ENCODE measurements at regions not wholly inside any gene's neighbourhood (a gene's known extent, or its start where the extent isn't known, plus 50 kb on each side); places are given as distances from the start of the nearest gene placed in this dataset.

DNA sequence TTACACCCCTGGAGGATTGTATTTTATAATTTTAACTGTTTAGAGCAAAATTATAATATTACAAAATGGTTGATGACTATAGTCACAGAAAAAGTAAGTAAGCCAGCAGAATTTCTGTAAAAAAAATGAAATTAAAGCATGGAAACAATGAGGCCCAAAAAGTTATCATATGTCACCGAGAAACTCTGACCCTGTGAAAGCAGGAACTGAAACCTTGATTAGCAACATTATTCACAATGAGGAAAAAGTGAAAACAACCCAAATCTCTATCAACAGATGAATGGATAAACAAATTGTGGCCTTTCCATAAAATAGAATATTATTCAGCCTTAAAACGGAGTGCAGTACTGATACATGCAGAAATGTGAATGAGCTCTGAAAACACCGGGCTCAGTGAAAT, 1471.7 kb downstream of the NLGN4Y start:
- H3K79me2 ChIP-seq (ENCODE audit: control insufficient read depth, insufficient read depth, low read length): no peaks in the 10 kb centered on the region
- H2AK5ac ChIP-seq (ENCODE audit: low read length): no peak overlapping the region
- H4K8ac ChIP-seq (ENCODE audit: low read depth, low read length): no peak overlapping the region
- H3K4me3 ChIP-seq (ENCODE audit: low read length): no peak overlapping the region
- H3K9ac ChIP-seq (ENCODE audit: low read length): no peak overlapping the region
- no peak overlapping the region for H2BK15ac ChIP-seq (replicated peaks; ENCODE audit: low read depth)
- DNase-seq: no peak
- no peaks in the 10 kb centered on the region for H3K79me1 ChIP-seq (ENCODE audit: low read length)
- H3K23ac ChIP-seq (ENCODE audit: low read length): no peak overlapping the region
- H2BK120ac ChIP-seq (ENCODE audit: low read depth, low read length): no peak overlapping the region
- no peaks in the 10 kb centered on the region for H3K4me1 ChIP-seq (ENCODE audit: control insufficient read depth, low read depth, low read length)
- H3K4ac ChIP-seq (ENCODE audit: low read depth, low read length): no peak overlapping the region
- H3K27me3 ChIP-seq (ENCODE audit: insufficient read depth, low read length, poor library complexity): no peaks in the 10 kb centered on the region
- H3K18ac ChIP-seq (ENCODE audit: low read length): no peak overlapping the region
- H3K4me2 ChIP-seq (ENCODE audit: low read length): no peak overlapping the region
- no peak overlapping the region for H4K5ac ChIP-seq (ENCODE audit: low read length)
- WGBS (ENCODE audit: extremely low coverage, insufficient coverage, low lambda C conversion rate): no CpG with 5 or more reads among the region's 3 CpGs
- no peak overlapping the region for H3K56ac ChIP-seq (ENCODE audit: low read length)
- no peak overlapping the region for H3K27ac ChIP-seq (ENCODE audit: low read depth, low read length)
- H2BK5ac ChIP-seq (ENCODE audit: low read length): no peak overlapping the region
- H3K36me3 ChIP-seq (ENCODE audit: control insufficient read depth, insufficient read depth, low read length): no peaks in the 10 kb centered on the region

DNA sequence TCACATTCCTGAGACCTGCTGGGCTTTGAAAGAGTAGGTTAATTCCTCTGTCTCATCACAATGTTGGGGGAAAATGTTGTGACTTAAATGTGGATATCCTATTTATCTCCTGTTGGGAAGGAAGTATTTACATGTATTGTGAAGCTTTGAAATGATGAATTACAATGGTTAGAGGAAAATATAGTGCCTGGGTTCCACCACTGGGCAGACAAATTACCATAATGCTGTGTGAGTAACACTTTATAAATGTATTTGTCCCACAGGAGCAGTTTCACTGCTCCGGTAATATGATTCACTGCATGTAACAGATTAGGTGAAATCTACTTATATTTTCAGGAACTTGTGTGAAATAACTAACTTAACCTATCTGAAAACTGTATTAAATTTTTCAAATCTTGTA, 1476.4 kb downstream of the NLGN4Y start:
- no peak overlapping the region for H3K23ac ChIP-seq (ENCODE audit: low read length)
- H4K8ac ChIP-seq (ENCODE audit: low read depth, low read length): no peak overlapping the region
- H3K27ac ChIP-seq (ENCODE audit: low read depth, low read length): no peak overlapping the region
- no peak overlapping the region for H2BK5ac ChIP-seq (ENCODE audit: low read length)
- no peak overlapping the region for H2AK5ac ChIP-seq (ENCODE audit: low read length)
- no peak for DNase-seq
- WGBS (ENCODE audit: extremely low coverage, insufficient coverage, low lambda C conversion rate): no CpG with 5 or more reads among the region's 1 CpG
- H3K4me1 ChIP-seq (ENCODE audit: control insufficient read depth, low read depth, low read length): no peaks in the 10 kb centered on the region
- no peaks in the 10 kb centered on the region for H3K79me1 ChIP-seq (ENCODE audit: low read length)
- H3K56ac ChIP-seq (ENCODE audit: low read length): no peak overlapping the region
- no peaks in the 10 kb centered on the region for H3K79me2 ChIP-seq (ENCODE audit: control insufficient read depth, insufficient read depth, low read length)
- no peak overlapping the region for H3K4ac ChIP-seq (ENCODE audit: low read depth, low read length)
- H3K4me2 ChIP-seq (ENCODE audit: low read length): no peak overlapping the region
- no peaks in the 10 kb centered on the region for H3K36me3 ChIP-seq (ENCODE audit: control insufficient read depth, insufficient read depth, low read length)
- no peak overlapping the region for H2BK120ac ChIP-seq (ENCODE audit: low read depth, low read length)
- no peak overlapping the region for H4K5ac ChIP-seq (ENCODE audit: low read length)
- no peak overlapping the region for H2BK15ac ChIP-seq (replicated peaks; ENCODE audit: low read depth)
- H3K9ac ChIP-seq (ENCODE audit: low read length): no peak overlapping the region
- no peaks in the 10 kb centered on the region for H3K27me3 ChIP-seq (ENCODE audit: insufficient read depth, low read length, poor library complexity)
- H3K18ac ChIP-seq (ENCODE audit: low read length): no peak overlapping the region
- no peak overlapping the region for H3K4me3 ChIP-seq (ENCODE audit: low read length)

DNA sequence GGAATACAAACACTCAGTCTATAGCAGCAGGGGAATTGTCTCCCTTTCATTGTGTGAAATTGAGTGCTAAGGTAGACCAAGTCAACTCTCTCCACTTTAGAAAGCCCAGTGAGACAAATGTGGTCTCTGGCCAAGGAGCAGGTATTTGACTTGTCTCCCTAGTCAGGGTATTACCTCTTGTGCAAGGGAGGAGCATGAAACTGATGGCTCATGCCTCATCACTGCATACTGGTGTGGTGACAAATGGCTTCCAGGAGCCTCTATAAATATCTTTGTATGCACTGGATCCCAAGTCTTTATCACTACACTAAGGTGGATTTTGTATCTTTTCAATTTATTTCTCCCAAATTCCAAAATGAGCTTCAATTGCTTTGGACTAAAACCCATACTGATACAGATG, 1477.6 kb downstream of the NLGN4Y start:
- Histone ChIP-seq H2BK15ac (replicated peaks; ENCODE audit: low read depth) (no peak overlapping the region), H3K4me3 (ENCODE audit: low read length) (no peak overlapping the region), H4K5ac (ENCODE audit: low read length) (no peak overlapping the region), H3K79me1 (ENCODE audit: low read length) (no peaks in the 10 kb centered on the region), H2BK5ac (ENCODE audit: low read length) (no peak overlapping the region), H3K27ac (ENCODE audit: low read depth, low read length) (no peak overlapping the region), H3K56ac (ENCODE audit: low read length) (no peak overlapping the region), H2AK5ac (ENCODE audit: low read length) (no peak overlapping the region), H3K4me1 (ENCODE audit: control insufficient read depth, low read depth, low read length) (no peaks in the 10 kb centered on the region), H3K4ac (ENCODE audit: low read depth, low read length) (no peak overlapping the region), H3K23ac (ENCODE audit: low read length) (no peak overlapping the region), H3K4me2 (ENCODE audit: low read length) (no peak overlapping the region), H3K9ac (ENCODE audit: low read length) (no peak overlapping the region), H2BK120ac (ENCODE audit: low read depth, low read length) (no peak overlapping the region), H3K27me3 (ENCODE audit: insufficient read depth, low read length, poor library complexity) (no peaks in the 10 kb centered on the region), H3K18ac (ENCODE audit: low read length) (no peak overlapping the region), H4K8ac (ENCODE audit: low read depth, low read length) (no peak overlapping the region), H3K36me3 (ENCODE audit: control insufficient read depth, insufficient read depth, low read length) (no peaks in the 10 kb centered on the region), H3K79me2 (ENCODE audit: control insufficient read depth, insufficient read depth, low read length) (no peaks in the 10 kb centered on the region)
- DNase-seq: peak; percentile 6

DNA sequence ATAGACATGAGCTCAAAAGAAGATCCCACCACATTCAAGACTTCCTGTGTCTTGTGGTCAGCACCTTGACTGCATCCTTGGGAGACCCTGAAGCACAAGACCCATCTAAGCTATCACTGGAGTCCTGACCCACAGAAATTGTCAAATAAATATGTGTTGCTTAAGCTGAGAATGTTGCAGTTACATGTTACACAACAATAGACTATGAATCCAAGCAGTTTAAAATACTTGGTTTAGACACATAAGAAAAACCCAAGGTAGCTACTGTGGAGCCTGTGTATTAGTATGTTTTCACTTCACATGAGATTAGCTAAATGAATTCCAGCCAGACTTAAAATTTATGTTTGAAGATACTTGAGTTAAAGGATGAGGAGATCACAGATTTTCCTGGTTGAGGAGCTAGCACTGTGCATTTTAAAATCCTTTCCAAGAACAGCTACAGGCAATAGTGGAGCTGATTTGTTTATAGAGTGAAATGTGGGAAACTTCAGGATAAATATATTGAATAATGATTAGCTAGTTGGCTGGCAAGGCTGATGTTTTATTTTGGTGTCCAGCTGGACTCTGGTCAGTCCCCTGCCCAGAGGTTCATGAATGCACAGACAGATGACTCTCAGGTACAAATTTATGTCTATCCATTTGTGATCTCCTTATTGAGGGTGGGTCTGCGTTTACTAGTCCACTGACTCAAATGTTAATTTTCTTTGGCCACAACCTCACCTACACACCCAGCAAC, 1527.7 kb downstream of the NLGN4Y start:
- no peak overlapping the region for H4K8ac ChIP-seq (ENCODE audit: low read depth, low read length)
- H3K4ac ChIP-seq (ENCODE audit: low read depth, low read length): no peak overlapping the region
- no peaks in the 10 kb centered on the region for H3K4me1 ChIP-seq (ENCODE audit: control insufficient read depth, low read depth, low read length)
- H3K4me2 ChIP-seq (ENCODE audit: low read length): no peak overlapping the region
- no peaks in the 10 kb centered on the region for H3K79me1 ChIP-seq (ENCODE audit: low read length)
- no peak overlapping the region for H3K18ac ChIP-seq (ENCODE audit: low read length)
- H3K9ac ChIP-seq (ENCODE audit: low read length): no peak overlapping the region
- no peak for DNase-seq
- H3K79me2 ChIP-seq (ENCODE audit: control insufficient read depth, insufficient read depth, low read length): no peaks in the 10 kb centered on the region
- no peak overlapping the region for H3K56ac ChIP-seq (ENCODE audit: low read length)
- no peak overlapping the region for H3K27ac ChIP-seq (ENCODE audit: low read depth, low read length)
- no peak overlapping the region for H2BK15ac ChIP-seq (replicated peaks; ENCODE audit: low read depth)
- no peak overlapping the region for H2BK5ac ChIP-seq (ENCODE audit: low read length)
- H3K23ac ChIP-seq (ENCODE audit: low read length): no peak overlapping the region
- H3K27me3 ChIP-seq (ENCODE audit: insufficient read depth, low read length, poor library complexity): no peaks in the 10 kb centered on the region
- H3K36me3 ChIP-seq (ENCODE audit: control insufficient read depth, insufficient read depth, low read length): no peaks in the 10 kb centered on the region
- H2AK5ac ChIP-seq (ENCODE audit: low read length): no peak overlapping the region
- no peak overlapping the region for H2BK120ac ChIP-seq (ENCODE audit: low read depth, low read length)
- no peak overlapping the region for H4K5ac ChIP-seq (ENCODE audit: low read length)
- no CpG with 5 or more reads among the region's 1 CpG for WGBS (ENCODE audit: extremely low coverage, insufficient coverage, low lambda C conversion rate)
- no peak overlapping the region for H3K4me3 ChIP-seq (ENCODE audit: low read length)

DNA sequence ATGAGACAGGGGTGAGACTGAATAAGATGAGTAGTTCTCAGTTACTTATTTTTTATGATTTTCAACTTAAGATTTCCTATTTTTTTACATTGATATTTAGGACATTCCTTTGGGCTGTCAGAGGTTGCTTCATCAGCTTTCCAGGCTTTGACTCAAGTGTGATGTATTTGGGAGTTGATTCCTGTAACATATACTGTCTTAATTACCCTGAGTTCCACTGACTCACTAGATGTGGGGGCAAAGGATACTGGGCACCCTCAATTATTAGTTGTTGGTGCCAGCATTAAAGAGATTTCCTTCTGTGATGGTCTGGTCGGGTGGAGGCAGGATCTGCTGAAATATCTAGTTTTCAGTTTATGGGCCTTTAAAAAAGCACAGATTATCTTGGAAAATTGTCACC, 1535.8 kb downstream of the NLGN4Y start:
- no peak overlapping the region for H3K4me2 ChIP-seq (ENCODE audit: low read length)
- H3K27ac ChIP-seq (ENCODE audit: low read depth, low read length): no peak overlapping the region
- no peak overlapping the region for H3K18ac ChIP-seq (ENCODE audit: low read length)
- H2BK120ac ChIP-seq (ENCODE audit: low read depth, low read length): no peak overlapping the region
- H3K4ac ChIP-seq (ENCODE audit: low read depth, low read length): no peak overlapping the region
- no peak overlapping the region for H4K5ac ChIP-seq (ENCODE audit: low read length)
- no peak overlapping the region for H3K56ac ChIP-seq (ENCODE audit: low read length)
- no peak overlapping the region for H3K23ac ChIP-seq (ENCODE audit: low read length)
- no peaks in the 10 kb centered on the region for H3K36me3 ChIP-seq (ENCODE audit: control insufficient read depth, insufficient read depth, low read length)
- WGBS (ENCODE audit: extremely low coverage, insufficient coverage, low lambda C conversion rate): no CpG with 5 or more reads among the region's 1 CpG
- no peak overlapping the region for H2AK5ac ChIP-seq (ENCODE audit: low read length)
- H3K9ac ChIP-seq (ENCODE audit: low read length): no peak overlapping the region
- no peaks in the 10 kb centered on the region for H3K27me3 ChIP-seq (ENCODE audit: insufficient read depth, low read length, poor library complexity)
- H4K8ac ChIP-seq (ENCODE audit: low read depth, low read length): no peak overlapping the region
- no peaks in the 10 kb centered on the region for H3K79me1 ChIP-seq (ENCODE audit: low read length)
- H2BK5ac ChIP-seq (ENCODE audit: low read length): no peak overlapping the region
- H2BK15ac ChIP-seq (replicated peaks; ENCODE audit: low read depth): no peak overlapping the region
- H3K4me1 ChIP-seq (ENCODE audit: control insufficient read depth, low read depth, low read length): no peaks in the 10 kb centered on the region
- H3K79me2 ChIP-seq (ENCODE audit: control insufficient read depth, insufficient read depth, low read length): no peaks in the 10 kb centered on the region
- DNase-seq: no peak
- H3K4me3 ChIP-seq (ENCODE audit: low read length): no peak overlapping the region

DNA sequence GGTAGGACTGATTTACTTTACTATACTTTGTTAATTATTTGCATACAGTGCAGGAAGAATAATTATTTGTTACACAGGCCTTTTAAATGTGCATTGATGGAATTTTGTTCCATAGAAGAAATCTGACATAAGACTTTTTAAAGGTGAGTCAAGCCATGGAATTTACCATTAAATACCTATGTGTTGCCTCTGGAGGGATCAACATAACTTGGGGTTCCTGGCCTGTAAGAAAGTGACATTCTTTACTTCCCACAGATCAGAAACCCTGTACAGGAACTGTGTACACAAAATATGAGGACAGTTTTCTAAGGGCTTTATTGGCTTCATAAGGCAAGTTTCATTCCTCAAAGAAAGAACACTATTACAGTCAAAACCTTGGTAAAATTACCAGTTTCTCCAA, 1536.4 kb downstream of the NLGN4Y start:
- Histone ChIP-seq H2BK120ac (ENCODE audit: low read depth, low read length) (no peak overlapping the region), H3K4ac (ENCODE audit: low read depth, low read length) (no peak overlapping the region), H3K56ac (ENCODE audit: low read length) (no peak overlapping the region), H3K79me1 (ENCODE audit: low read length) (no peaks in the 10 kb centered on the region), H3K9ac (ENCODE audit: low read length) (no peak overlapping the region), H3K79me2 (ENCODE audit: control insufficient read depth, insufficient read depth, low read length) (no peaks in the 10 kb centered on the region), H2BK15ac (replicated peaks; ENCODE audit: low read depth) (no peak overlapping the region), H3K4me2 (ENCODE audit: low read length) (no peak overlapping the region), H3K4me1 (ENCODE audit: control insufficient read depth, low read depth, low read length) (no peaks in the 10 kb centered on the region), H3K27me3 (ENCODE audit: insufficient read depth, low read length, poor library complexity) (no peaks in the 10 kb centered on the region), H2AK5ac (ENCODE audit: low read length) (no peak overlapping the region), H3K36me3 (ENCODE audit: control insufficient read depth, insufficient read depth, low read length) (no peaks in the 10 kb centered on the region), H4K5ac (ENCODE audit: low read length) (no peak overlapping the region), H3K23ac (ENCODE audit: low read length) (no peak overlapping the region), H3K18ac (ENCODE audit: low read length) (no peak overlapping the region), H4K8ac (ENCODE audit: low read depth, low read length) (no peak overlapping the region), H3K4me3 (ENCODE audit: low read length) (no peak overlapping the region), H3K27ac (ENCODE audit: low read depth, low read length) (no peak overlapping the region), H2BK5ac (ENCODE audit: low read length) (no peak overlapping the region)
- DNase-seq: no peak

Data from mesendoderm (in vitro differentiated cells).